ENCODE measurements at regions not wholly inside any gene's neighbourhood (a gene's known extent, or its start where the extent isn't known, plus 50 kb on each side); places are given as distances from the start of the nearest gene placed in this dataset.

GRCh38 chr3:182397164-182397563, 396.1 kb upstream of the ATP11B start:
- no peak for DNase-seq (ENCODE audit: low read depth, low spot score)
- no peak for TF ChIP-seq EZH2 (IDR thresholded peaks at IDR 0.05)
- TF ChIP-seq POLR2AphosphoS5 (IDR thresholded peaks at IDR 0.05; ENCODE audit: borderline replicate concordance, low read depth, low read length): no peak
- TF ChIP-seq FOXP2 (optimal IDR thresholded peaks at IDR 0.05; ENCODE audit: control extremely low read depth, extremely low read length, insufficient read depth): no peak
- no peak overlapping the region for H3K4me3 ChIP-seq
- no peak overlapping the region for H3K9ac ChIP-seq (ENCODE audit: insufficient read length)
- no peaks in the 10 kb centered on the region for H3K36me3 ChIP-seq (ENCODE audit: insufficient read depth, low read length)
- no peak overlapping the region for H3K27ac ChIP-seq
- no peaks in the 10 kb centered on the region for H3K9me3 ChIP-seq (ENCODE audit: low read depth, low read length)

- Histone ChIP-seq H3K9ac (ENCODE audit: insufficient read length) (no peak overlapping the region), H3K27ac (no peak overlapping the region), H3K4me3 (no peak overlapping the region), H3K9me3 (ENCODE audit: low read depth, low read length) (no peaks in the 10 kb centered on the region), H3K36me3 (ENCODE audit: insufficient read depth, low read length) (no peaks in the 10 kb centered on the region)
- no peak for DNase-seq (ENCODE audit: low read depth, low spot score)
- TF ChIP-seq POLR2AphosphoS5 (IDR thresholded peaks at IDR 0.05; ENCODE audit: borderline replicate concordance, low read depth, low read length) (no peak), FOXP2 (optimal IDR thresholded peaks at IDR 0.05; ENCODE audit: control extremely low read depth, extremely low read length, insufficient read depth) (no peak), EZH2 (IDR thresholded peaks at IDR 0.05) (no peak)
Observed at GRCh38 chr3:182399978-182400737, 393.1 kb upstream of the ATP11B start.

DNA sequence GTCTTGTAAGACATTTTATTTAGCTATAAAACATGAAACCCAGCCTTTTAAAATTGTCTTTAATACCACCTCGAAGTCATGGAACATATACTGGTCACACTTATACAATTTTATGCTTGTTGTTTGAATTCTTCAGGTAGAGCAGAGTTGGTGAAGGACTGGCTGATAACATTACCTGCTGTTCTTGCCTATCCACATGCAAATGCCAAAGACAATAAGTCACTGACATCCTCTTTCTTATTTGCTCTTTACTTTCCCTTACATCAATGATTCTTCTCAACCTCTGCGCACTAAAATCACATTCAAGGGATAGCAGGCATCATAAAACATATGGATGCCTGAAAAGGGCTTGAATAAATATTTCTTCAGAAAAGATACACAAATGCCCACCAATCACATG, 392.5 kb upstream of the ATP11B start:
- H3K27ac ChIP-seq: no peak overlapping the region
- no peak overlapping the region for H3K4me3 ChIP-seq
- no peak for TF ChIP-seq EZH2 (IDR thresholded peaks at IDR 0.05)
- no peak for TF ChIP-seq FOXP2 (optimal IDR thresholded peaks at IDR 0.05; ENCODE audit: control extremely low read depth, extremely low read length, insufficient read depth)
- no peak overlapping the region for H3K9ac ChIP-seq (ENCODE audit: insufficient read length)
- H3K36me3 ChIP-seq (ENCODE audit: insufficient read depth, low read length): no peaks in the 10 kb centered on the region
- H3K9me3 ChIP-seq (ENCODE audit: low read depth, low read length): no peaks in the 10 kb centered on the region
- no peak for DNase-seq (ENCODE audit: low read depth, low spot score)

DNA sequence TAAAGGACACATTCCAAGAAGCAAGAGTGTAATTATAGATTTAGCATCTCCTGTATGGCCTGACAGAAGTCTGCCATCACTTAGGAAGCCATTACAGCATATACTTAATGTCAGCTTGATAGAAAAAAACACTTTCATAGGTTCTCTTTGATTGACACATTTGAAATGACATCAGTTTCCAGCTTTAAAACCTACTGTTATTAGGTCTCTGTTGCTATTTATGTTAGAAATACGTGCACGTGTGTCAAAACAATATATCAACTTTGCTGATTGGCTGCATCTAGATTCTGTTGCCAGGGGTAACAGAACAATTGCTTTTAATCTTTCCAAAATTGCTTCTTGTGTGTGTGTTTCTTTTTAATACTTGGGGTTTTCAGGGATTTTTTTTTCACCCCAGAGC, 389.3 kb upstream of the ATP11B start:
- H3K36me3 ChIP-seq (ENCODE audit: insufficient read depth, low read length): no peaks in the 10 kb centered on the region
- DNase-seq (ENCODE audit: low read depth, low spot score): no peak
- H3K9me3 ChIP-seq (ENCODE audit: low read depth, low read length): no peaks in the 10 kb centered on the region
- H3K27ac ChIP-seq: no peak overlapping the region
- H3K9ac ChIP-seq (ENCODE audit: insufficient read length): no peak overlapping the region
- TF ChIP-seq EZH2 (IDR thresholded peaks at IDR 0.05) (no peak), POLR2AphosphoS5 (IDR thresholded peaks at IDR 0.05; ENCODE audit: borderline replicate concordance, low read depth, low read length) (no peak), FOXP2 (optimal IDR thresholded peaks at IDR 0.05; ENCODE audit: control extremely low read depth, extremely low read length, insufficient read depth) (no peak)
- H3K4me3 ChIP-seq: no peak overlapping the region

DNA sequence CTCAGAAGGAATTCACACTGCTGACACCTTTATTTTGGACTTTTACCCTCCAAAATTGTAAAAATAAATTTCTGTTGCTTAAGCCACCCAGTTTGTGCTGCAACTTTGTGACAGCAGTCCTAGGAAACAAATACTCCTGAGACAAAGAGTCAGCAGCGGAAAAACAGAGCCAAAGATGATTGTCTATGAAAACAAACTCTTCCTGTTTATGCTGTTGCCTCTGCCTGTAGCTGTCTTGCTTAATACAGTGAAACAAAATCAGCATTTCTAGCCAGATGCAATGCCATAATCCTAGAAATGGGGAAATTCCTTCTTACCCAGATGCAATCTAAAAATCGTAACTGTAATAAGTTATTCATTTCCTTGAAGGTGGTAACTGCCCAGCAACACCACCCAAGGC, 387.5 kb upstream of the ATP11B start:
- DNase-seq (ENCODE audit: low read depth, low spot score): no peak
- Histone ChIP-seq H3K27ac (0 out of 2 replicates have a peak overlapping the region, but pooled peaks have one; percentile 42), H3K9me3 (ENCODE audit: low read depth, low read length) (no peaks in the 10 kb centered on the region), H3K36me3 (ENCODE audit: insufficient read depth, low read length) (no peaks in the 10 kb centered on the region), H3K9ac (ENCODE audit: insufficient read length) (no peak overlapping the region), H3K4me3 (peak overlapping the region; percentile 24)
- TF ChIP-seq EZH2 (IDR thresholded peaks at IDR 0.05) (no peak), FOXP2 (optimal IDR thresholded peaks at IDR 0.05; ENCODE audit: control extremely low read depth, extremely low read length, insufficient read depth) (no peak), POLR2AphosphoS5 (IDR thresholded peaks at IDR 0.05; ENCODE audit: borderline replicate concordance, low read depth, low read length) (no peak)

DNA sequence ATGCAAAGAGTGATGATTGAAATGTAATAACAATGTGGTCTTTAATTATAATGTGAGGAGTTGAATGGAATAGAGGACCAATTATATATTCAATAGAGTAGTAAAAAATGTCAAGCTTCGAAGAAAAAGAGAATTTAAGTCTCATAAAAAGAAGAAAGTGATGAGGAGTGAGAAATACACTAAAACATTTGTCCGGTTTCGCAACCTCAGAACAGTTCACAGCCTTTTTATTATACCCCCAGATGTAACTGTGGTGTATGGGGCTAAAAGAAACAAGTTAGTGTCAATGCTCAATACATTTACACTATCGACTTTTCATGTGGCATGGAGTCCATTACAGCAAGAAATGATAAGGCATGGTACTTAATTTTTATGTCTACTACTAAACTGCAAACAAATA, 386.5 kb upstream of the ATP11B start:
- Histone ChIP-seq H3K27ac (no peak overlapping the region), H3K4me3 (no peak overlapping the region), H3K9me3 (ENCODE audit: low read depth, low read length) (no peaks in the 10 kb centered on the region), H3K36me3 (ENCODE audit: insufficient read depth, low read length) (no peaks in the 10 kb centered on the region), H3K9ac (ENCODE audit: insufficient read length) (no peak overlapping the region)
- no peak for DNase-seq (ENCODE audit: low read depth, low spot score)
- TF ChIP-seq FOXP2 (optimal IDR thresholded peaks at IDR 0.05; ENCODE audit: control extremely low read depth, extremely low read length, insufficient read depth): no peak
- no peak for TF ChIP-seq EZH2 (IDR thresholded peaks at IDR 0.05)
- TF ChIP-seq POLR2AphosphoS5 (IDR thresholded peaks at IDR 0.05; ENCODE audit: borderline replicate concordance, low read depth, low read length): no peak

- H3K9me3 ChIP-seq (ENCODE audit: low read depth, low read length): no peaks in the 10 kb centered on the region
- TF ChIP-seq POLR2AphosphoS5 (IDR thresholded peaks at IDR 0.05; ENCODE audit: borderline replicate concordance, low read depth, low read length): no peak
- TF ChIP-seq FOXP2 (optimal IDR thresholded peaks at IDR 0.05; ENCODE audit: control extremely low read depth, extremely low read length, insufficient read depth): no peak
- no peak for TF ChIP-seq EZH2 (IDR thresholded peaks at IDR 0.05)
- no peak for DNase-seq (ENCODE audit: low read depth, low spot score)
- no peak overlapping the region for H3K27ac ChIP-seq
- H3K4me3 ChIP-seq: no peak overlapping the region
- no peak overlapping the region for H3K9ac ChIP-seq (ENCODE audit: insufficient read length)
- H3K36me3 ChIP-seq (ENCODE audit: insufficient read depth, low read length): no peaks in the 10 kb centered on the region
Observed at GRCh38 chr3:182410051-182410450, 383.3 kb upstream of the ATP11B start.

DNA sequence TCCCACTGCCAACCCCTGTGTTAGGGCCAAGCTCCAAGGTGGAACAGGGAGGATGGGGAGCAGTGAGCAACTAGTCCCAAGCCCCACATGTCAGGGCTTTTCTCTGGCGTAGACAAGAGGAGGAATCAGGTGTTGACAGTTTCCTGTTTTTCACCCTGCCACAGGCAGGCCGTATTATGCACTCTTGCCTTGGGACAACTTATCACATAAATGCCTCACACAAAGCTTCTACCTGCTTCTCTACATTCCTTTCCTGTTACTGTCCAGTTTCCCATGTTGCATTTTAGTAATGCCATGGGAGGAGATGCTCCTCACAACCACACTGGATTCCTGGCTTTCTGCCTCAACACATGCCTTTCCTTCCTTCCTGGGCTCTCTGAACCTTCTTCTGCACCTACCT, 381.2 kb upstream of the ATP11B start:
- TF ChIP-seq FOXP2 (optimal IDR thresholded peaks at IDR 0.05; ENCODE audit: control extremely low read depth, extremely low read length, insufficient read depth) (no peak), EZH2 (IDR thresholded peaks at IDR 0.05) (no peak), POLR2AphosphoS5 (IDR thresholded peaks at IDR 0.05; ENCODE audit: borderline replicate concordance, low read depth, low read length) (no peak)
- Histone ChIP-seq H3K36me3 (ENCODE audit: insufficient read depth, low read length) (no peaks in the 10 kb centered on the region), H3K9me3 (ENCODE audit: low read depth, low read length) (no peaks in the 10 kb centered on the region), H3K27ac (no peak overlapping the region), H3K9ac (ENCODE audit: insufficient read length) (no peak overlapping the region), H3K4me3 (no peak overlapping the region)
- no peak for DNase-seq (ENCODE audit: low read depth, low spot score)

DNA sequence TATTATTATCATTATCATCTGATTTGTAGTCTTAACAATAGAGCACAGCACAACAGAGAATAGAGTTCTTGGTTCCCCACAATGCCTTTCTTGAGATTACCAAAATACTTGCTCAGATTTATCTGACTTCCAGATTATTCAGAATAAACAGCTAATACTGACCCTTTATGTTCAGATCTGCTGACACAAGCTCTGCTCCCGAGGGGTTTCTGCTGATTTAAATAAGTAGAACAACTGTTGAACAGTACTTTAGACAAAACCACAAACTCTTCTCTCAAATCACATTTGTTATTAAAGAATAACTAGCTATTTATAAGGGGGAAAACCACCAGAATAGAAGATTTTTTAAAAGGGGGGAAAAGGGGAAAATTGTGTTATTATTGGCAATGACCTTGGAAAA, 380.2 kb upstream of the ATP11B start:
- Histone ChIP-seq H3K27ac (no peak overlapping the region), H3K9me3 (ENCODE audit: low read depth, low read length) (no peaks in the 10 kb centered on the region), H3K4me3 (no peak overlapping the region), H3K36me3 (ENCODE audit: insufficient read depth, low read length) (no peaks in the 10 kb centered on the region), H3K9ac (ENCODE audit: insufficient read length) (no peak overlapping the region)
- DNase-seq (ENCODE audit: low read depth, low spot score): no peak
- TF ChIP-seq POLR2AphosphoS5 (IDR thresholded peaks at IDR 0.05; ENCODE audit: borderline replicate concordance, low read depth, low read length) (no peak), EZH2 (IDR thresholded peaks at IDR 0.05) (no peak), FOXP2 (optimal IDR thresholded peaks at IDR 0.05; ENCODE audit: control extremely low read depth, extremely low read length, insufficient read depth) (no peak)
